ENCODE measurements at regions not wholly inside any gene's neighbourhood (a gene's known extent, or its start where the extent isn't known, plus 50 kb on each side); places are given as distances from the start of the nearest gene placed in this dataset.
A peak's percentile ranks its signal among the peaks of the same experiment; 100 is the strongest.
"Not testable (repeated sequence)": the region's sequence is repeated elsewhere in the genome, so short reads cannot be mapped to it uniquely, and the experiment has no call there.

DNA sequence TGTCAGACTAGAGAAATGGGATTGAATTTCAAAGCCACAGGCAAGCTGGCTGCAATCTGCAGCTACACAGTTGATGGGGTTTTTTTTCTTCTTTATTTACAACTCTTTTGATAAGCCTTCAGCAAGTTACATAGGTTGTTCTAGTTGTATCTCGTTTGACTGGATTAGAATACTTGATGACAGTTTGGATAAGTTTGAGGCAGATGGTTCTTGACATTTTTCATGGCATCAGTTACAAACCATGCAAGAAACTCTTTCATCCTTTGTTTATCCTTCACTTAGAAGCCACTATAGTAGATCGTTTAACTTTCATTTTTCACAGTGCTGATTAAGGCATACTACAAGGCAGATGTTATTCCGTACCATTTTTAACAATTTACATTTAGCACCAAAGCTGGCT is 238.9 kb downstream of the TOX3 start:
- peak; percentile 23 for DNase-seq

- DNase-seq, result no peak
Measured at GRCh38 chr16:52301026-52301425, 245.9 kb downstream of the TOX3 start.

- DNase-seq, result no peak
Measured at GRCh38 chr16:52298769-52299168, 248.2 kb downstream of the TOX3 start.

DNA sequence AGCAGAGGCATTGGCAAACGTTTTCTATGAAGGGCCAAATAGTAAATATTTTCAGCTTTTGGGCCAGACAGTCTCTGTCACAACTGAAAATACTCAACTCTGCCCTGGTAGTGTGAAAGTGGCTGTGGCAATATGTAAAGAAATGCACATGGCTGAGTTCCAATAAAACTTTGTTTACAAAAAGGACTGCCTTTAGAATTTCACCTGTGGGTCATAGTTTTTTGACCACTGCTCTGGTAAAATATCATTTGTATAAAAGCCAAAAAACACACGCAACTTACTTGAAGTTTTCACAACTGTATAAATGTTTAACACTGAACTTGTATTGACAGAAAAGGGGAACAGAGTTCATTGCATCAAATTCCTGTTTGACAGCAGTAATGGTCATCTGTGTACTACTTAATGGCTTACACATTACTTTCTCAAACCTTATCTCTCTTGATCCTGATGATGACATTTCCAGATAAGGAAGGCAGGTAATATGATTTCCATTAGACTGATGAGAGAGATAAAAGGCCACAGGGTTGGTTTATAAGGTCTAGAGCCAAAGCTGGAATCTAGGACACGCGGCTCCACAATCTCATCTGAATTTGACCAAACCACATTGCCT is 250.1 kb downstream of the TOX3 start:
- DNase-seq, result not testable (repeated sequence)

GRCh38 chr16:52296076-52296475 is 250.9 kb downstream of the TOX3 start:
- no peak for DNase-seq

GRCh38 chr16:52294660-52295059 is 252.3 kb downstream of the TOX3 start:
- no peak for DNase-seq

GRCh38 chr16:52293204-52293603 is 253.7 kb downstream of the TOX3 start:
- no peak for DNase-seq

- no peak for DNase-seq
Measured at GRCh38 chr16:52283584-52284375, 263.2 kb downstream of the TOX3 start.

- DNase-seq, result no peak
Measured at GRCh38 chr16:52283018-52283417, 263.9 kb downstream of the TOX3 start.

GRCh38 chr16:52280086-52280485 is 266.9 kb downstream of the TOX3 start:
- no peak for DNase-seq

GRCh38 chr16:52271088-52271750 is 275.7 kb downstream of the TOX3 start:
- peak; percentile 6 for DNase-seq

DNA sequence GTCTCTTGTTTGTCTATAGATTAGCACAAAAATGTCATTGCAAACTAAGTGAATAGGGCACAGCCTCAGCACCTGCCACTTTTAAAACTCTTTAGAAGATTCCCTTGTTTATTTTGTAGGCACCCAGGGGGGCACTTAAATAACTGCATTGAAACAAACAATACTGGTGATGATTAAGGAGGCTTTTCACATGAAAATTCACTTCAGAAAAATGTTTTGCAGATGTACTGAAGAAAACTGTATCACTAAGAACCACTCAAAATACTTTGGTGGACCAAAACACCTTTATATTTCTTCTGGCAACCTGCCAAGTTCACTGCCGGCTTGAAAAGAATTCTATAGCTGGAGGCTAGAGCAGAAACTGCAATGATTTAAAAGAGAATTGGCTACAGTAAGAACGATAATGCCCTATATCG is 281.5 kb downstream of the TOX3 start:
- peak; percentile 96 for DNase-seq

GRCh38 chr16:52257534-52257933 is 289.4 kb downstream of the TOX3 start:
- no peak for DNase-seq

GRCh38 chr16:52256310-52257078 is 290.4 kb downstream of the TOX3 start:
- DNase-seq, result no peak

GRCh38 chr16:52254746-52255145 is 292.2 kb downstream of the TOX3 start:
- DNase-seq, result no peak

- no peak for DNase-seq
Measured at GRCh38 chr16:52252680-52253079, 294.3 kb downstream of the TOX3 start.

DNA sequence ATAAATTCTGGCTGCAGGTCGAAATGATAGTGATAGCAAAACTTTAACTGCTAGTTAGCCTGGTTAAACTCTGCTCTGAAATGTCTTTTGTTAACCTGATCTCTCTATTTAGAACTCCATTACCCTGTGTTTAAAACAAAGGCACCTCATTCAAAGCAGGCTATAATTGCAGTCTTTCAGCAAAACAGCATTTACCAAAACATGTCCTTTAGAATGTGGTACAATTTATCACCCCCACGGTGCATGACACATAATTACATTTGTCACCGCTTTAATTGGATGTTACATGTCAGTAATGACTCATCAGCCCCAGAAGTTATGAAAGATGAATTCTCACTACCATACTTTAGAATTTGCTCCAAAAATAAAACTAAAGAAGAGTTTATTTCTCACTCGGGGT is 295.4 kb downstream of the TOX3 start:
- peak; percentile 60 for DNase-seq

GRCh38 chr16:52247737-52248136 is 299.2 kb downstream of the TOX3 start:
- no peak for DNase-seq

DNA sequence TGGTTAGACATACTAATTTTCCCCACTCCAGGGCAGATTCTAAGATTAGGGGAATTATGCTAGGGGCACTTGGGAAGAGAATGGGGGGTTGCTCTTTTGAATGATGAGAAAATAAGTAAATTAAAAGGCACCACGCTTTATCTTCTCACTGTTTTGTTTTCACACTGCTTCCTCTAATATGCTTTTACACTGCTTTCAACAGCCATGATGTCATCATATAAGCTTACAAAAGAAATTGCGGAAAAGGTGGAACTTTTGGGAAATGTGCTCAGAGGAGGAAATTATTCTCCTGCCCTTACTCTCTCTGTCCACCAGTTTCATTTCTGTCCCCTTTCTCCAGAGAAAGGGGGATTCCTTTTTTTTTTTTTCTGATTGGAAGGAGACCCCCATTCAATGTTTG is 308.2 kb downstream of the TOX3 start:
- no peak for DNase-seq

DNA sequence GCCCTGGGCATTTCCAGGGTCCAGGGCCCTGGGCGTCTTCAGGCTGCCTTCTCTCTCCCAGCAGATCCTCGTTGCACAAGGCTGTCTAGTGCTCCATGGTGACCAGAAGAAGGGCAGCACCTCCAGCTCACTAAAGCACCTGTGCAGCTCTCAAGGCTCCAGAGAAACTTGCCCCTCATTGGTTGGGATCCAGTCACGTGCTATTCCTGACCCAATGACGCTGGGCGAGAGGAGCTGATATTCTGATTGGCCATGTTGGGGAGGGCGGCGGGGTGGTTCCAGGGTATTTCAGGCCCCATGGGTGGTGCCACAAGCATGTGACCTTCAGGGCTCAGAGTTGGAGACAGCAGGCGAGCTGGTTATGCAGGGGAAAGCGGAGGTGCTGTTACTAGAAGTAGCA is 309.1 kb downstream of the TOX3 start:
- DNase-seq, result no peak

DNA sequence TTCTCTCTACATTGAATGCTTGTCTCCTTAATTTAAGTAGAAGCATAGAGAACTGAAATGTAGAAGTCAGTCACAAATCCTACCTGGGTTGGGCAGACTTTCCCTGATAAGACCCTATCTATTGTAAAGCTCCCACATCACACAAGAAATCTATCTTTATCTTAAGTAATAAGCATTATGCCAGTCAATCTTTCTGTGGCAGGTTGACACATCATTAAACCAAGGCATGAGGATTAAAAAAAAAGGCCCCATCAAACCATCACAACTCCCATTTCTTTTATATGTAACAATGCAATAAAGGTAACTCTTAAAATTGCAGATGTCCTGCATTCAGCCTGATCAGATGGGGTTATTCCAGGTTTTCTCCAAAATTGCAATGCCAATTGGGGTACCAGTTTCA is 311.8 kb downstream of the TOX3 start:
- DNase-seq, result no peak

DNA sequence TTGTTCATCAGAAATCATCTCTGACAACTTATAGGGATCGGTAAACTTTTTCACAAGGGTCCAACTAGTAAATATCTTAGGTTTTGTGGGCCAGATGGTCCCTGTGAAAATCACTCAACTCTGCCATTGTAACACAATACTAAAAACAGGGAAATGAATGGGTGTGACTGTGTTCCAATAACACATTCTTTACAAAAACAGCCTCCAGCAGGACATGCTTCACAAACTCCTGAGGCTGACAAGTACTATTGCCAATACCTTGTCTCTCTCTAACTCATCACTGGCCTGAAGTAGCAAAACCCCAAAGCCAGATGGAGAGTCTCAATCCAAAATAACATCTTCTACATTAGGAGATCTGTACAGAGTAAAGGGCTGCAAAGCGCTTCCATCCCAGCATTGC is 312.3 kb downstream of the TOX3 start:
- DNase-seq, result no peak

DNA sequence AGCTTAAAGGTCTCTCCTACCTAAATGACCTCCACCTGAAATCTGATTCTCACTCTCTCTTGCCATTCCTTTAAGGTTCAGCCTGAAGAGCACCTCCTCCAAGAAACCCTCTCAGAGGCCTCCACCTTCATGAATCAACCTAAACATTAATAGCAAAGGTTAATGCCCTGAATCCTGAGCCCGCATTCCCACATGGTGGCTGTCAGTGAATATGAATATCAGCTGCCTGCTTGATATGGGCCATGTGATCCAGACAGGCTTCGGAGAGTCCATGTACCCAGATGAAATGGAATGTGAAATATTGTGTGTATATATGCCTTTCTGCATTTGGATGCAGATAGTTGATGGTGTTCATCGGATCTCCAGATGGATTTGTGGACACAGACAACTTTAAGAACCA is 317.5 kb downstream of the TOX3 start:
- DNase-seq, result no peak

Data from NCI-H146 (cell line).